ENCODE measurements at regions not wholly inside any gene's neighbourhood (a gene's known extent, or its start where the extent isn't known, plus 50 kb on each side); places are given as distances from the start of the nearest gene placed in this dataset.

DNA sequence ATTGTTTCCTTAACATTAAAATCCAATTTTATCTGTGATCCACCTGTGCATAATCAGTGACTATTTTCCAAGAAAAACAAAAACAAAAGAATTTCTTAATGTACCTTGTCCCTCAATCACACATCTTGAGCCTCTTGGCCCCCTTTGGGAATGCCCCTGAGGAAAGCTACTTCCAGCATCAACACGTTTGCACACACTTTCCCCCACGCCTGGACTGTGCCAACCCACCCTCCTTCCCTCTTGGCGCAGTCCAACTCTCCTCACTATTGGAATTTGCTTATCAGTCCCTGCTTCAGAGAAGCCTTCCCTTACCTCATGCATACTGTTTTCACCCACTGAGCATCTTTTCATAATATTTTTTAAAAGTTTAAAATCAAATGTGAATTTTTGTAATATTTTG, 389.4 kb upstream of the NRSN1 start:
- TF ChIP-seq, protein P1, sequence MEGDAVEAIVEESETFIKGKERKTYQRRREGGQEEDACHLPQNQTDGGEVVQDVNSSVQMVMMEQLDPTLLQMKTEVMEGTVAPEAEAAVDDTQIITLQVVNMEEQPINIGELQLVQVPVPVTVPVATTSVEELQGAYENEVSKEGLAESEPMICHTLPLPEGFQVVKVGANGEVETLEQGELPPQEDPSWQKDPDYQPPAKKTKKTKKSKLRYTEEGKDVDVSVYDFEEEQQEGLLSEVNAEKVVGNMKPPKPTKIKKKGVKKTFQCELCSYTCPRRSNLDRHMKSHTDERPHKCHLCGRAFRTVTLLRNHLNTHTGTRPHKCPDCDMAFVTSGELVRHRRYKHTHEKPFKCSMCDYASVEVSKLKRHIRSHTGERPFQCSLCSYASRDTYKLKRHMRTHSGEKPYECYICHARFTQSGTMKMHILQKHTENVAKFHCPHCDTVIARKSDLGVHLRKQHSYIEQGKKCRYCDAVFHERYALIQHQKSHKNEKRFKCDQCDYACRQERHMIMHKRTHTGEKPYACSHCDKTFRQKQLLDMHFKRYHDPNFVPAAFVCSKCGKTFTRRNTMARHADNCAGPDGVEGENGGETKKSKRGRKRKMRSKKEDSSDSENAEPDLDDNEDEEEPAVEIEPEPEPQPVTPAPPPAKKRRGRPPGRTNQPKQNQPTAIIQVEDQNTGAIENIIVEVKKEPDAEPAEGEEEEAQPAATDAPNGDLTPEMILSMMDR (conservative IDR thresholded peaks at IDR 0.05; ENCODE audit: low read length), result no peak
- no peak for TF ChIP-seq EZH2phosphoT487 (IDR thresholded peaks at IDR 0.05; ENCODE audit: borderline replicate concordance)

Data from Loucy (cell line).